IMR-90 (cell line): ENCODE measurements at regions not wholly inside any gene's neighbourhood (a gene's known extent, or its start where the extent isn't known, plus 50 kb on each side); places are given as distances from the start of the nearest gene placed in this dataset.

Source experiments
- BHLHE40 ChIP-seq: fragments of 150-350 bp; IDR thresholded peaks from 2 replicates; pipeline ENCODE4 v1.6.1; 2016; ENCODE audit warnings: mild to moderate bottlenecking, low read depth, low read length
- CEBPB ChIP-seq: IDR thresholded peaks from 2 replicates; pipeline ENCODE4 v1.6.1; 2012; ENCODE audit warnings: low read depth, low read length, improper control_type of control experiment
- FOS ChIP-seq: fragments of 150-350 bp; IDR thresholded peaks from 2 replicates; pipeline ENCODE4 v1.6.1; 2016; ENCODE audit warnings: low read depth, low read length
- MAFK ChIP-seq: IDR thresholded peaks from 2 replicates; pipeline ENCODE4 v1.6.1; 2012; ENCODE audit warnings: low read depth, low read length, improper control_type of control experiment
- MAZ ChIP-seq: IDR thresholded peaks from 2 replicates; pipeline ENCODE4 v1.6.1; 2012; ENCODE audit warnings: low read depth, mild to moderate bottlenecking, low read length, improper control_type of control experiment, moderate library complexity, borderline replicate concordance
- NFE2L2 ChIP-seq: fragments of 150-350 bp; IDR thresholded peaks from 2 replicates; pipeline ENCODE4 v1.6.1; 2016; ENCODE audit warnings: low read depth, mild to moderate bottlenecking, low read length
- POLR2A ChIP-seq: IDR thresholded peaks from 2 replicates; pipeline ENCODE4 v1.6.1; 2012; ENCODE audit warnings: mild to moderate bottlenecking, low read depth, low read length
- RAD21 ChIP-seq: IDR thresholded peaks from 2 replicates; pipeline ENCODE4 v1.6.1; 2012; ENCODE audit warnings: low read length, improper control_type of control experiment
- RFX5 ChIP-seq: IDR thresholded peaks from 2 replicates; pipeline ENCODE4 v1.8.0; 2012; ENCODE audit warnings: low read depth, mild to moderate bottlenecking, low read length, moderate library complexity
- TF ChIP-seq, protein P1 (sequence below): conservative IDR thresholded peaks from 2 replicates; pipeline ENCODE4 v1.5.1; 2012; ENCODE audit warnings: mild to moderate bottlenecking, low read depth, low read length, improper control_type of control experiment
- TF ChIP-seq, protein P2 (sequence below): fragments of 150-350 bp; IDR thresholded peaks from 2 replicates; pipeline ENCODE4 v1.6.1; 2016; ENCODE audit warnings: low read depth, mild to moderate bottlenecking, low read length, moderate library complexity, borderline replicate concordance
- TF ChIP-seq, protein P3 (sequence below): fragments of 150-350 bp; IDR thresholded peaks from 2 replicates; pipeline ENCODE4 v1.6.1; 2017; ENCODE audit warnings: mild to moderate bottlenecking, antibody characterized with exemption, low read length, low read depth

DNA sequence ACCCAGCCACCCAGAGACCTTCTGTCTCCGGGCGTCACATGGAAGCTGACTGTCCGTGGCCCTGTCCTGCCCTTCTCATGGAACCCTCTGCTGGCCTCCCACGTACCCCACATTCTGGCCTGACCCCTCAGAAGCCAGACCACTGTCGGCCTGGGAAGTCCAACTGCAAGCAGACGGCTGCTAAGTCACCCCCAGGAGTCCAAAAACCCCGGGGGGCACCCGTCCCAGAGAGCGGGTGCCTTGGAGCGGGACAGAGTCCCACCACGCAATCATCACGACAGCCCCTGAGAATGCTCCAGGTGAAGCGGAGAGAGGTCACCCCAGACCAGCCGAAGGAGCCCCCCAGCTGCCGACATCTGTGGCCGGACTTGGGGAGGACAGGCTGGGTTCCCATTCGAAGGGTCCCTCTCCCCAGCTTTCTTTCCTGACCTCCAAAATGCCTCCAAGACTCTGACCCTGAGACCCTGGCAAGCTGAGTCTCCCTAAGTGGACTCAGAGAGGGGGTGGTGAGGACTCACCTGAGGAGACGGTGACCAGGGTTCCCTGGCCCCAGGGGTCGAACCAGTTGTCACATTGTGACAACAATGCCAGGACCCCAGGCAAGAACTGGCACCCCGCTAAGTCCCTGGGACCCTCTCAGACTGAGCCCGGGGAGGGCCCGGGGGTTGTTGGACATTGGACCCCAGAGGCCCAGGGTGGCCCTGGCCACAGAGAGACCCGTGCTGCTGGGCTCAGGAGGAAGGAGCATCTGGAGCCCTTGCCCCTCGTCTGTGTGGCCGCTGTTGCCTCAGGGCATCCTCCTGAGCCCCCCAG lies 337.1 kb downstream of the TMEM121 start:
- TF ChIP-seq MAFK (no peak), POLR2A (no peak), BHLHE40 (no peak), RAD21 (no peak), FOS (no peak), NFE2L2 (no peak), RFX5 (no peak), CEBPB (no peak), MAZ (no peak)
- TF ChIP-seq, protein P1, sequence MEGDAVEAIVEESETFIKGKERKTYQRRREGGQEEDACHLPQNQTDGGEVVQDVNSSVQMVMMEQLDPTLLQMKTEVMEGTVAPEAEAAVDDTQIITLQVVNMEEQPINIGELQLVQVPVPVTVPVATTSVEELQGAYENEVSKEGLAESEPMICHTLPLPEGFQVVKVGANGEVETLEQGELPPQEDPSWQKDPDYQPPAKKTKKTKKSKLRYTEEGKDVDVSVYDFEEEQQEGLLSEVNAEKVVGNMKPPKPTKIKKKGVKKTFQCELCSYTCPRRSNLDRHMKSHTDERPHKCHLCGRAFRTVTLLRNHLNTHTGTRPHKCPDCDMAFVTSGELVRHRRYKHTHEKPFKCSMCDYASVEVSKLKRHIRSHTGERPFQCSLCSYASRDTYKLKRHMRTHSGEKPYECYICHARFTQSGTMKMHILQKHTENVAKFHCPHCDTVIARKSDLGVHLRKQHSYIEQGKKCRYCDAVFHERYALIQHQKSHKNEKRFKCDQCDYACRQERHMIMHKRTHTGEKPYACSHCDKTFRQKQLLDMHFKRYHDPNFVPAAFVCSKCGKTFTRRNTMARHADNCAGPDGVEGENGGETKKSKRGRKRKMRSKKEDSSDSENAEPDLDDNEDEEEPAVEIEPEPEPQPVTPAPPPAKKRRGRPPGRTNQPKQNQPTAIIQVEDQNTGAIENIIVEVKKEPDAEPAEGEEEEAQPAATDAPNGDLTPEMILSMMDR = no peak
- TF ChIP-seq, protein P2, sequence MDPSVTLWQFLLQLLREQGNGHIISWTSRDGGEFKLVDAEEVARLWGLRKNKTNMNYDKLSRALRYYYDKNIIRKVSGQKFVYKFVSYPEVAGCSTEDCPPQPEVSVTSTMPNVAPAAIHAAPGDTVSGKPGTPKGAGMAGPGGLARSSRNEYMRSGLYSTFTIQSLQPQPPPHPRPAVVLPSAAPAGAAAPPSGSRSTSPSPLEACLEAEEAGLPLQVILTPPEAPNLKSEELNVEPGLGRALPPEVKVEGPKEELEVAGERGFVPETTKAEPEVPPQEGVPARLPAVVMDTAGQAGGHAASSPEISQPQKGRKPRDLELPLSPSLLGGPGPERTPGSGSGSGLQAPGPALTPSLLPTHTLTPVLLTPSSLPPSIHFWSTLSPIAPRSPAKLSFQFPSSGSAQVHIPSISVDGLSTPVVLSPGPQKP = no peak
- TF ChIP-seq, protein P3, sequence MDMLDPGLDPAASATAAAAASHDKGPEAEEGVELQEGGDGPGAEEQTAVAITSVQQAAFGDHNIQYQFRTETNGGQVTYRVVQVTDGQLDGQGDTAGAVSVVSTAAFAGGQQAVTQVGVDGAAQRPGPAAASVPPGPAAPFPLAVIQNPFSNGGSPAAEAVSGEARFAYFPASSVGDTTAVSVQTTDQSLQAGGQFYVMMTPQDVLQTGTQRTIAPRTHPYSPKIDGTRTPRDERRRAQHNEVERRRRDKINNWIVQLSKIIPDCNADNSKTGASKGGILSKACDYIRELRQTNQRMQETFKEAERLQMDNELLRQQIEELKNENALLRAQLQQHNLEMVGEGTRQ = no peak
